ENCODE measurements at regions not wholly inside any gene's neighbourhood (a gene's known extent, or its start where the extent isn't known, plus 50 kb on each side); places are given as distances from the start of the nearest gene placed in this dataset.

GRCh38 chr2:200738590-200738989 lies 73.1 kb upstream of the BZW1 start:
- no peaks in the 10 kb centered on the region for H3K9me3 Mint-ChIP-seq
- H3K27ac Mint-ChIP-seq, result no peak overlapping the region
- H3K4me1 Mint-ChIP-seq, result peaks cover 22% of the 10 kb centered on the region
- H3K27me3 Mint-ChIP-seq (ENCODE audit: insufficient read depth, low read depth), result peaks cover 5% of the 10 kb centered on the region
- DNase-seq (ENCODE audit: low spot score), result no peak
- peaks cover 4% of the 10 kb centered on the region for H3K4me1 ChIP-seq
- H3K4me2 ChIP-seq, result no peak overlapping the region
- H2AFZ ChIP-seq (replicated peaks), result no peak overlapping the region
- H3K9ac ChIP-seq, result no peak overlapping the region
- no peaks in the 10 kb centered on the region for H3K36me3 ChIP-seq
- H3K36me3 Mint-ChIP-seq, result no peaks in the 10 kb centered on the region
- TF ChIP-seq EZH2phosphoT487 (IDR thresholded peaks at IDR 0.05) (no peak), EZH2 (IDR thresholded peaks at IDR 0.05) (no peak), CTCF (IDR thresholded peaks at IDR 0.05) (no peak)
- H3K27me3 ChIP-seq, result no peaks in the 10 kb centered on the region
- H3F3A ChIP-seq (ENCODE audit: low read depth), result no peaks in the 10 kb centered on the region
- no peak overlapping the region for H3K4me3 ChIP-seq
- H3K79me2 ChIP-seq (ENCODE audit: low read depth), result no peaks in the 10 kb centered on the region
- no peaks in the 10 kb centered on the region for H3K9me3 ChIP-seq (ENCODE audit: low read depth)
- H4K20me1 ChIP-seq (ENCODE audit: low read depth), result no peaks in the 10 kb centered on the region
- no peak overlapping the region for H3K27ac ChIP-seq
- no peak overlapping the region for H3K4me3 Mint-ChIP-seq

DNA sequence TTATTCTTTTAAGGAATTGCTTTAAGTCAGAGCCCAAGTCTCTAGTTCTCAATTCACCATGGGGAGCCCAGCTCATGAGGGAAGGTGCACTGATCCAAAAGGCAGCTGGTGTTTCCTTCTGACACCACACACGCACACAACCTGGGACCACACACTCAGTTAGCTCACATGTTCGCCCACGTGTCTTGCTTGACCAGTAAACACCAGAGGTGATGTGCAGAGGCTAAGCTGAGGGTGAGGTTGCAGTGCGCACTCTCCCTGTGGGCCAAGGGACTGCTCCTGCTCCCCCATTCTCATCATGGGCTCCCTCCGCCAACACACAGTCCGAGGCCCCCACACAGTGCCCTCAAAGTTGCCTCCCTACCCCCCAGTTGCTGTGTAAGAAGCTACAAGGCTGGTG lies 70.8 kb upstream of the BZW1 start:
- no peak overlapping the region for H3K27ac Mint-ChIP-seq
- Histone ChIP-seq H3K36me3 (no peaks in the 10 kb centered on the region), H3K9ac (no peak overlapping the region), H3K79me2 (ENCODE audit: low read depth) (no peaks in the 10 kb centered on the region), H3K4me2 (no peak overlapping the region), H3K4me1 (peaks cover 7% of the 10 kb centered on the region), H3K9me3 (ENCODE audit: low read depth) (no peaks in the 10 kb centered on the region), H3K4me3 (no peak overlapping the region), H3F3A (ENCODE audit: low read depth) (no peaks in the 10 kb centered on the region), H4K20me1 (ENCODE audit: low read depth) (no peaks in the 10 kb centered on the region), H3K27me3 (no peaks in the 10 kb centered on the region), H2AFZ (replicated peaks) (no peak overlapping the region), H3K27ac (no peak overlapping the region)
- TF ChIP-seq EZH2phosphoT487 (IDR thresholded peaks at IDR 0.05) (no peak), CTCF (IDR thresholded peaks at IDR 0.05) (no peak), EZH2 (IDR thresholded peaks at IDR 0.05) (no peak)
- H3K4me3 Mint-ChIP-seq, result no peak overlapping the region
- peaks cover 5% of the 10 kb centered on the region for H3K27me3 Mint-ChIP-seq (ENCODE audit: insufficient read depth, low read depth)
- peaks cover 23% of the 10 kb centered on the region for H3K4me1 Mint-ChIP-seq
- no peak for DNase-seq (ENCODE audit: low spot score)
- no peaks in the 10 kb centered on the region for H3K36me3 Mint-ChIP-seq
- H3K9me3 Mint-ChIP-seq, result no peaks in the 10 kb centered on the region

DNA sequence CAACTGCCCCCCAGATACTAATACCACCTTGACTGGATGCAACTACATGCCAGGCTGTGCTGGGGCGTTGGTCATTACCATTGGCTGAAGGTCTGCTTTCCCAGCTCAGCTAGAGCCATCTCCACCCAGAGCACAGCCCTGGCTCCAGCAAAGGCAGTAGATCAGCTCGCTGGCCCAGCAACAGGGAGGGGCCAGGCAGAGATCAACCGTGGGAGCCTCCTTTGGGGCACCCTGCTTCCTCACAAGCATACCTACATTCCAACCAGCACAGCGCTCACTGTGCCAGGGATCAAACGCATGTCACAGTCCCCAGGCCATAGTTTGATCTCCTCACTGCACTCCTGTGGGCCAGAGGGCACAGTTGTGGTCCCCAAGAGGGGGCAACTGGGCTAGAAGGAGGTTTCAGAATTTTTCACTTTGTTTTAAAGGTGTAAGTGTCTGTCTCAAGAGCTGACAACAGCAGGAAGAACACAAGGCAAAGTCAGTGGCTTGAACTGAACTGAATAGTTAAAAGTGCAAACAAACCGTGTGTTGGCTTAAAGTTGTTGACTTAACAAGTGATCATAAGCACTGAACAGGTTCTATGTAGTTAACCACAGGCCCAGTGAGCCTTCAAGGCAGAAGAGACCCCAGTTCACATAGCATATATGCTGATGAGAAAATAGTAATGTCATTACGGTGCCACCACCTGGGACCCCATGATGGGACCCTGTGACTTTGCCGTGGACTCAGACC lies 70.1 kb upstream of the BZW1 start:
- Histone ChIP-seq H3K27me3 (no peaks in the 10 kb centered on the region), H3K36me3 (no peaks in the 10 kb centered on the region), H3K4me3 (no peak overlapping the region), H3K9ac (no peak overlapping the region), H3K4me1 (peaks cover 7% of the 10 kb centered on the region), H4K20me1 (ENCODE audit: low read depth) (no peaks in the 10 kb centered on the region), H3K79me2 (ENCODE audit: low read depth) (no peaks in the 10 kb centered on the region), H3K27ac (no peak overlapping the region), H3K9me3 (ENCODE audit: low read depth) (no peaks in the 10 kb centered on the region), H3K4me2 (no peak overlapping the region), H2AFZ (replicated peaks) (peak overlapping the region; percentile 34), H3F3A (ENCODE audit: low read depth) (no peaks in the 10 kb centered on the region)
- peaks cover 5% of the 10 kb centered on the region for H3K27me3 Mint-ChIP-seq (ENCODE audit: insufficient read depth, low read depth)
- H3K27ac Mint-ChIP-seq, result peak overlapping the region; percentile 68
- peak; percentile 14 for DNase-seq (ENCODE audit: low spot score)
- H3K9me3 Mint-ChIP-seq, result no peaks in the 10 kb centered on the region
- no peaks in the 10 kb centered on the region for H3K36me3 Mint-ChIP-seq
- no peak overlapping the region for H3K4me3 Mint-ChIP-seq
- H3K4me1 Mint-ChIP-seq, result peaks cover 20% of the 10 kb centered on the region
- TF ChIP-seq CTCF (IDR thresholded peaks at IDR 0.05) (no peak), EZH2phosphoT487 (IDR thresholded peaks at IDR 0.05) (no peak), EZH2 (IDR thresholded peaks at IDR 0.05) (no peak)

Measured in neural progenitor cell (in vitro differentiated cells).